Iris pigment epithelial cell (primary cell): ENCODE measurements at regions not wholly inside any gene's neighbourhood (a gene's known extent, or its start where the extent isn't known, plus 50 kb on each side); places are given as distances from the start of the nearest gene placed in this dataset.
A peak's percentile ranks its signal among the peaks of the same experiment; 100 is the strongest.

ENCODE experiments used
- DNase-seq: peaks from one replicate; pipeline ENCODE4 v3.0.0-alpha.2; 2011; ENCODE audit warnings: low read depth

GRCh38 chr9:115615821-115616665 is 498.1 kb upstream of the TNC start:
- peak; percentile 93 for DNase-seq

- DNase-seq = no peak
These were observed 498.8 kb upstream of the TNC start for GRCh38 chr9:115616666-115617239.

- DNase-seq = no peak
These were observed 507.3 kb upstream of the TNC start for GRCh38 chr9:115625251-115625650.

GRCh38 chr9:115625954-115626353 is 508.0 kb upstream of the TNC start:
- no peak for DNase-seq

GRCh38 chr9:115627511-115627910 is 509.6 kb upstream of the TNC start:
- no peak for DNase-seq

GRCh38 chr9:115628426-115628825 is 510.5 kb upstream of the TNC start:
- no peak for DNase-seq

- no peak for DNase-seq
These were observed 512.2 kb upstream of the TNC start for GRCh38 chr9:115629879-115630840.

- DNase-seq = no peak
These were observed 514.4 kb upstream of the TNC start for GRCh38 chr9:115632391-115632790.

GRCh38 chr9:115633104-115633503 is 515.1 kb upstream of the TNC start:
- peak; percentile 45 for DNase-seq

GRCh38 chr9:115635680-115636383 is 517.8 kb upstream of the PAPPA start:
- DNase-seq = no peak

- no peak for DNase-seq
These were observed 517.0 kb upstream of the PAPPA start for GRCh38 chr9:115636596-115636995.

GRCh38 chr9:115637661-115638060 is 515.9 kb upstream of the PAPPA start:
- no peak for DNase-seq

GRCh38 chr9:115640887-115641286 is 512.7 kb upstream of the PAPPA start:
- peak; percentile 90 for DNase-seq

- DNase-seq = peak; percentile 44
These were observed 511.3 kb upstream of the PAPPA start for GRCh38 chr9:115642285-115642684.

GRCh38 chr9:115643948-115644727 is 509.5 kb upstream of the PAPPA start:
- peak; percentile 73 for DNase-seq

GRCh38 chr9:115649991-115650472 is 503.6 kb upstream of the PAPPA start:
- DNase-seq = peak; percentile 99

GRCh38 chr9:115650768-115651167 is 502.8 kb upstream of the PAPPA start:
- peak; percentile 94 for DNase-seq

- peak; percentile 57 for DNase-seq
These were observed 502.1 kb upstream of the PAPPA start for GRCh38 chr9:115651461-115651860.

- DNase-seq = peak; percentile 94
These were observed 500.4 kb upstream of the PAPPA start for GRCh38 chr9:115653171-115653606.

- no peak for DNase-seq
These were observed 495.9 kb upstream of the PAPPA start for GRCh38 chr9:115657695-115658094.

- no peak for DNase-seq
These were observed 488.1 kb upstream of the PAPPA start for GRCh38 chr9:115665519-115665918.
